Activated naive CD4-positive, alpha-beta T cell treated with anti-CD3 and anti-CD28 coated beads, Interleukin-2, amount 10 ng/mL, durations not matched to agents 7 days and 5 days (primary cell): ENCODE measurements at regions not wholly inside any gene's neighbourhood (a gene's known extent, or its start where the extent isn't known, plus 50 kb on each side); places are given as distances from the start of the nearest gene placed in this dataset.
"Not testable (repeated sequence)": the region's sequence is repeated elsewhere in the genome, so short reads cannot be mapped to it uniquely, and the experiment has no call there.

Source experiments
- CTCF ChIA-PET: fragments of 350-600 bp; sonication (Branson Sonifier 250); formaldehyde crosslinking; loops from one replicate; lab custom pipeline; 2021; ENCODE audit warnings: antibody characterized with exemption; lab: Charles Lee
- DNase-seq: peaks from one replicate; pipeline ENCODE4 v3.0.0-alpha.2; 2020
- H3K27ac Mint-ChIP-seq: one replicate; pipeline ENCODE4 v1.8.0; 2021; ENCODE audit warnings: mild to moderate bottlenecking, moderate library complexity, mixed read lengths
- H3K27me3 Mint-ChIP-seq: one replicate; pipeline ENCODE4 v1.8.0; 2021; ENCODE audit warnings: mild to moderate bottlenecking, mixed read lengths
- H3K36me3 Mint-ChIP-seq: one replicate; pipeline ENCODE4 v1.8.0; 2021; ENCODE audit warnings: mixed read lengths
- H3K4me1 Mint-ChIP-seq: one replicate; pipeline ENCODE4 v1.8.0; 2021; ENCODE audit warnings: mixed read lengths
- H3K4me3 Mint-ChIP-seq: one replicate; pipeline ENCODE4 v1.8.0; 2021; ENCODE audit warnings: mild to moderate bottlenecking, moderate library complexity, mixed read lengths
- H3K9me3 Mint-ChIP-seq: one replicate; pipeline ENCODE4 v1.8.0; 2021; ENCODE audit warnings: mixed read lengths

- CTCF ChIA-PET = no interaction called here
- H3K36me3 Mint-ChIP-seq = no peaks in the 10 kb centered on the region
- H3K27ac Mint-ChIP-seq = no peak overlapping the region
- no peak for DNase-seq
- H3K4me3 Mint-ChIP-seq = no peak overlapping the region
- H3K27me3 Mint-ChIP-seq = no peaks in the 10 kb centered on the region
- H3K4me1 Mint-ChIP-seq = no peaks in the 10 kb centered on the region
- no peaks in the 10 kb centered on the region for H3K9me3 Mint-ChIP-seq
These were observed 55.2 kb upstream of the SLIT2 start for GRCh38 chr4:20196476-20196875.

GRCh38 chr4:20195071-20195885, 56.4 kb upstream of the SLIT2 start:
- Mint-ChIP-seq H3K27me3 (no peaks in the 10 kb centered on the region), H3K4me3 (no peak overlapping the region), H3K27ac (no peak overlapping the region), H3K4me1 (no peaks in the 10 kb centered on the region), H3K9me3 (peaks cover 2% of the 10 kb centered on the region), H3K36me3 (no peaks in the 10 kb centered on the region)
- no peak for DNase-seq
- CTCF ChIA-PET = no interaction called here

DNA sequence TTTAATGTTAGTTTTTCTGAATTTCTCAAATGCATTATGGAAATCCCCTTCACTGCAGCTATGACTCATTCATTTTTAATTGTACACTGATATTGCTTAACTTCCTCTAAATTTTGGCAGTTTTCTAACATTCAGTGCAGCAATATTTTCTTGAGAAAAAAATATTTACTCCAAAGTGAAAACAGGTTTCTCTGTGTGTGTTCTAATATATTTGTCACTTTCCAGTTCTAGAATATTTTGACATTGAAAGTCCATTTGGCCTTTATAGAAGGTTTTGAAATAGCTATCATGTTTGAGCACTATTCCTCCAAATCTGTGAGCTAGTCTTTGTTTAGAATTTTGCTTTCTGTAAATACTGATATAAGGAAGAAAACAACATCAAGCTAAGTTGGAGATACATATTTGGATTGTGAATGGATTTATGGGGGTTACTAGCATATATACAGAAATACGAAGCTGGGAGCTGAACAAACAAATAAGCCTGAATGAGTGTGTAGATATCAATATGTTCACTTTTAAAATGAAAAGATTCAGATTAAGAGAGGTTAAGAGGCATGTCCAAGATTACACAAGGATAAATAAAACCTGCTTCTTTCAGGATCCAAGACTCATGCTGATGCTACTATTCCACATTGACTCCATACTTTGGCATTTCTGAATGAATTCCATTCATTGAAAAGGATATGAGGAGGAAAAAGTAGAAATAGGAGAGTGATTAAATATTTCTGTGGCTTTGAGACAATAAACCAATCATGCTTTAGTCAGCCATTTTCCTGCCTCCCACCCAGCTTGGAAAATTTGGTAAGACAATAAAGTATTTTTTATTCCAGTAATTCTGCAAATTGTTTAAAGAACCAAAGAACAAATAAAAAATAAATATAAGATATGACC, 57.3 kb upstream of the SLIT2 start:
- Mint-ChIP-seq H3K9me3 (peaks cover 7% of the 10 kb centered on the region), H3K27me3 (no peaks in the 10 kb centered on the region), H3K36me3 (no peaks in the 10 kb centered on the region), H3K27ac (no peak overlapping the region), H3K4me3 (no peak overlapping the region), H3K4me1 (no peaks in the 10 kb centered on the region)
- DNase-seq = no peak
- CTCF ChIA-PET = no interaction called here

- CTCF ChIA-PET = no interaction called here
- H3K4me3 Mint-ChIP-seq = no peak overlapping the region
- H3K27ac Mint-ChIP-seq = no peak overlapping the region
- no peaks in the 10 kb centered on the region for H3K27me3 Mint-ChIP-seq
- H3K9me3 Mint-ChIP-seq = peaks cover 7% of the 10 kb centered on the region
- no peaks in the 10 kb centered on the region for H3K36me3 Mint-ChIP-seq
- DNase-seq = no peak
- no peaks in the 10 kb centered on the region for H3K4me1 Mint-ChIP-seq
These were observed 58.4 kb upstream of the SLIT2 start for GRCh38 chr4:20193141-20193936.

DNA sequence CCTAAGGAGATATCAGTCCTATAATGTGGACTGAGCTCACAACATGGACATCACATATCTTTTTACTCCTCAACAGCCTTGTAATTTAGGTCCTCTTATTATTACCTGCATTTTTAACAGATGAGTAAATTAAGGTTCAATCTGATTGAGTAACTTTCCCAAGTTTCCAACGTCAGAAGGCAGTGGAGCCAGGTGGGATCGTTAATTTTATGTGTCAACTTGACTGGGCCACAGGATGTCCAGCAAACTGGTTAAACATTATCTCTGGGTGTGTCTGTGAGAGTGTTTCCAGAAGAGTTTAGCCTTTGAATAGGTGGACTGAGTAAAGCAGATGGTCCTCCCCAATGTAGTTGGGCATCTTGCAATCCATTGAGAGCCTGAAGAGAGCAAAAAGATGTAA, 59.0 kb upstream of the SLIT2 start:
- Mint-ChIP-seq H3K27ac (no peak overlapping the region), H3K4me3 (no peak overlapping the region), H3K4me1 (no peaks in the 10 kb centered on the region), H3K9me3 (peaks cover 7% of the 10 kb centered on the region), H3K36me3 (no peaks in the 10 kb centered on the region), H3K27me3 (no peaks in the 10 kb centered on the region)
- DNase-seq = no peak
- CTCF ChIA-PET = no interaction called here

- CTCF ChIA-PET = no interaction called here
- Mint-ChIP-seq H3K36me3 (no peaks in the 10 kb centered on the region), H3K4me1 (no peaks in the 10 kb centered on the region), H3K9me3 (peaks cover 13% of the 10 kb centered on the region), H3K27ac (no peak overlapping the region), H3K27me3 (no peaks in the 10 kb centered on the region), H3K4me3 (no peak overlapping the region)
- DNase-seq = no peak
These were observed 66.6 kb upstream of the SLIT2 start for GRCh38 chr4:20185103-20185502.

GRCh38 chr4:20183131-20183530, 68.6 kb upstream of the SLIT2 start:
- CTCF ChIA-PET, H3K27ac Mint-ChIP-seq, H3K27me3 Mint-ChIP-seq, H3K4me1 Mint-ChIP-seq, H3K9me3 Mint-ChIP-seq, H3K4me3 Mint-ChIP-seq, H3K36me3 Mint-ChIP-seq, DNase-seq: not testable (repeated sequence)

- no peaks in the 10 kb centered on the region for H3K27me3 Mint-ChIP-seq
- peaks cover 12% of the 10 kb centered on the region for H3K9me3 Mint-ChIP-seq
- DNase-seq = no peak
- no peak overlapping the region for H3K27ac Mint-ChIP-seq
- no peak overlapping the region for H3K4me3 Mint-ChIP-seq
- H3K36me3 Mint-ChIP-seq = no peaks in the 10 kb centered on the region
- no peaks in the 10 kb centered on the region for H3K4me1 Mint-ChIP-seq
- CTCF ChIA-PET = no interaction called here
These were observed 69.8 kb upstream of the SLIT2 start for GRCh38 chr4:20181926-20182325.

- H3K27ac Mint-ChIP-seq = no peak overlapping the region
- H3K4me1 Mint-ChIP-seq = no peaks in the 10 kb centered on the region
- no peak overlapping the region for H3K4me3 Mint-ChIP-seq
- no peaks in the 10 kb centered on the region for H3K36me3 Mint-ChIP-seq
- no peaks in the 10 kb centered on the region for H3K27me3 Mint-ChIP-seq
- no peak for DNase-seq
- CTCF ChIA-PET = no interaction called here
- peaks cover 12% of the 10 kb centered on the region for H3K9me3 Mint-ChIP-seq
These were observed 71.2 kb upstream of the SLIT2 start for GRCh38 chr4:20180509-20180908.

DNA sequence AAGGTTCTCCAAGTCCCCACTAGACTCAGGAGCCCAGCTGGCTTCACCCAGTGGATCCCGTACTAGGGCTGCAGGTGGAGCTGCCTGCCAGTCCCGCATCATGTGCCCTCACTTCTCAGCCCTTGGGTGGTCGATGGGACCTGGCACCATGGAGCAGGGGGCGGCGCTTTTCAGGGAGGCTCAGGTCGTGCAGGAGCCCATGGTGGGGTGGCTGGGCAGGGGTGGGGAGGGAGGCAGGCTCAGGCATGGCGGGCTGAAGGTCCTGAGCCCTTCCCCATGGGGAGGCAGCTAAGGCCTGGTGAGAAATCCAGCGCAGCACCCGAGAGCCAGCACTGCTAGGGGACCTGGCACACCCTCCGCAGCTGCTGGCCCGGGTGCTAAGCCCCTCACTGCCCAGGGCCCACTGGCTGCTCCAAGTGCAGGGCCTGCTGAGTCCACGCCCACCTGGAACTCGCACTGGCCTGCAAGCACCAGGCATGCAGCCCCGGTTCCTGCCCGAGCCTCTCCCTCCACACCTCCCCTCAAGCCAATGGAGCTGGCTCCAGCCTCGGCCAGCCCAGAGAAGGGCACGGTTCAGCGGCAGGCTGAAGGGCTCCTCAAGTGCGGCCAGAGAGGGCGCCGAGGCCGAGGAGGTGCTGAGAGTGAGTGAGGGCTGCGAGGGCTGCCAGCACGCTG, 72.7 kb upstream of the SLIT2 start:
- no peaks in the 10 kb centered on the region for H3K36me3 Mint-ChIP-seq
- CTCF ChIA-PET = no interaction called here
- no peak overlapping the region for H3K27ac Mint-ChIP-seq
- DNase-seq = no peak
- no peaks in the 10 kb centered on the region for H3K27me3 Mint-ChIP-seq
- no peaks in the 10 kb centered on the region for H3K4me1 Mint-ChIP-seq
- H3K9me3 Mint-ChIP-seq = peaks cover 12% of the 10 kb centered on the region
- no peak overlapping the region for H3K4me3 Mint-ChIP-seq

- Mint-ChIP-seq H3K9me3 (peaks cover 9% of the 10 kb centered on the region), H3K27ac (no peak overlapping the region), H3K36me3 (no peaks in the 10 kb centered on the region), H3K27me3 (no peaks in the 10 kb centered on the region), H3K4me1 (no peaks in the 10 kb centered on the region), H3K4me3 (no peak overlapping the region)
- no peak for DNase-seq
- CTCF ChIA-PET = no interaction called here
These were observed 74.8 kb upstream of the SLIT2 start for GRCh38 chr4:20176881-20177280.

GRCh38 chr4:20172070-20172760, 79.5 kb upstream of the SLIT2 start:
- Mint-ChIP-seq H3K27me3 (no peaks in the 10 kb centered on the region), H3K9me3 (no peaks in the 10 kb centered on the region), H3K27ac (no peak overlapping the region), H3K36me3 (no peaks in the 10 kb centered on the region), H3K4me1 (no peaks in the 10 kb centered on the region), H3K4me3 (no peak overlapping the region)
- DNase-seq = no peak
- CTCF ChIA-PET = no interaction called here

- CTCF ChIA-PET = no interaction called here
- Mint-ChIP-seq H3K4me1 (no peaks in the 10 kb centered on the region), H3K36me3 (no peaks in the 10 kb centered on the region), H3K9me3 (peaks cover 5% of the 10 kb centered on the region), H3K27me3 (no peaks in the 10 kb centered on the region), H3K27ac (no peak overlapping the region), H3K4me3 (no peak overlapping the region)
- no peak for DNase-seq
These were observed 85.2 kb upstream of the SLIT2 start for GRCh38 chr4:20166544-20166943.
